Activated CD4-positive, alpha-beta T cell treated with anti-CD3 and anti-CD28 coated beads, Interleukin-2, amount 10 ng/mL, durations not matched to agents 7 days and 5 days (primary cell): ENCODE measurements at regions not wholly inside any gene's neighbourhood (a gene's known extent, or its start where the extent isn't known, plus 50 kb on each side); places are given as distances from the start of the nearest gene placed in this dataset.

Experiments used
- CTCF ChIA-PET: fragments of 350-600 bp; sonication (Branson Sonifier 250); formaldehyde crosslinking; loops from one replicate; lab custom pipeline; 2021; ENCODE audit warnings: antibody characterized with exemption; lab: Charles Lee
- POLR2A ChIA-PET: fragments of 350-600 bp; sonication (Branson Sonifier 250); formaldehyde crosslinking; loops from one replicate; lab custom pipeline; 2021; ENCODE audit warnings: antibody characterized with exemption; lab: Charles Lee
- DNase-seq: peaks from one replicate; pipeline ENCODE4 v3.0.0-alpha.2; 2020
- H3K27ac Mint-ChIP-seq: one replicate; pipeline ENCODE4 v1.8.0; 2021; ENCODE audit warnings: mild to moderate bottlenecking, moderate library complexity, mixed read lengths
- H3K27me3 Mint-ChIP-seq: one replicate; pipeline ENCODE4 v1.8.0; 2021; ENCODE audit warnings: mixed read lengths
- H3K36me3 Mint-ChIP-seq: one replicate; pipeline ENCODE4 v1.8.0; 2021; ENCODE audit warnings: low read depth, mixed read lengths
- H3K4me1 Mint-ChIP-seq: one replicate; pipeline ENCODE4 v1.8.0; 2021; ENCODE audit warnings: mixed read lengths
- H3K4me3 Mint-ChIP-seq: one replicate; pipeline ENCODE4 v1.8.0; 2021; ENCODE audit warnings: mild to moderate bottlenecking, moderate library complexity, mixed read lengths
- H3K9me3 Mint-ChIP-seq: one replicate; pipeline ENCODE4 v1.8.0; 2021; ENCODE audit warnings: mixed read lengths

DNA sequence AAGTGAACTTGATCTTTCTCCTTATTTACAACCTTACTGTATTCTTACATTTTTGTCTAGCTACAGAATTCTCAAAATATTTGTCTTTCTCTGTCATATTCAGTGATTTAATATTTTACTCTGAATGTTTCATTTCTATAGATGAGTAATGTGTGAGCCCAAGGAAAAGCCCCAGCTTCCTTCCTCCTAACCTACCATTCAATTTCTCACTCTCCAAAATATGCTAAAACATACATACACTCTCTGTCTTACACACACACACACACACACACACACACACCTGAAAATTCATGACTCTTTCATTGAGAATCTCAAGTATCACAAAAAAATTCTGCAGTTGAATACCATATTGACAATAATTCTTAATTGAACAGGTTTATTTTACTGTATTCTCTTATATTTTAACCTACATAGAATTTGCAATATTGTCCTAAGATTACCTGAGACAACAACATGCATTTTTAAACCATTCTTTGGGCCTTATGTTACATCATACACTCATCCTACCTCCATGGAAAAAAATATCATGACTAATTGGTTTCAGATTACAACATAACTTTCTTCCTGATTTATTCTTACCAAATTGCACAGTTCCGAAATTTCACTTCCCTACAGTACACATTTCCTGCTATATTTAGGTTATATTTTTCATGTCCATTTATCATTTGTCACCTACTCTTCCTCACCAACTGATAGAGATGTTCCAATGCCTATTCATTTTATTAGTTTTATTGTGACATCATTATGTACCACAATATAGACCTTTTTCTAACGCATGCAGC, 1965.6 kb upstream of the PCDH20 start:
- H3K27ac Mint-ChIP-seq = no peak overlapping the region
- POLR2A ChIA-PET = no interaction called here
- H3K4me3 Mint-ChIP-seq = no peak overlapping the region
- H3K9me3 Mint-ChIP-seq = peaks cover 6% of the 10 kb centered on the region
- CTCF ChIA-PET = no interaction called here
- no peaks in the 10 kb centered on the region for H3K4me1 Mint-ChIP-seq
- no peak for DNase-seq
- H3K36me3 Mint-ChIP-seq = no peaks in the 10 kb centered on the region
- no peaks in the 10 kb centered on the region for H3K27me3 Mint-ChIP-seq

DNA sequence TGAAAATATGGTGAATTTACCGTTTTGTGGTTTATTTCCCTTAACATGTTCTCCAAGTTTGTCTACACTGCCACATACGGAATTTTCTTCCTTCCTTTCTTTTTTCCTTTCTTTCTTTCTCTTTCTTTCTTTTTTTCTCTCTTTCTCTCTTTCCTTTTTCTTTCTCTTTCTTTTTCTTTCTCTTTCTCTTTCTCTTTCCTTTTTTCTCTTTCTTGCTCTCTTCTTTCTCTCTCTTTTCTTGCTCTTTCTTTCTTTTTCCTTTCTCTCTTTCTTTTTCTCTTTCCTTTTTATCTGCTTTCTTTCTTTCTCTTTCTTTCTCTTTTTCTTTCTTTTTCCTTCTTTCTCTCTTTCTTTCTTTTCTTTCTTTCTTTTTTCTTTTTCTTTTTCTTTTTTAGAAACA, 1962.3 kb upstream of the PCDH20 start:
- ChIA-PET POLR2A (interaction anchor here (0.6 kb wide), 1 partner anchor 528 kb away, joined by 8 read pairs; no protein-coding TSS in a partner anchor), CTCF (no interaction called here)
- H3K27ac Mint-ChIP-seq = no peak overlapping the region
- DNase-seq = no peak
- no peak overlapping the region for H3K4me3 Mint-ChIP-seq
- H3K4me1 Mint-ChIP-seq = no peaks in the 10 kb centered on the region
- peaks cover 10% of the 10 kb centered on the region for H3K9me3 Mint-ChIP-seq
- H3K27me3 Mint-ChIP-seq = no peaks in the 10 kb centered on the region
- no peaks in the 10 kb centered on the region for H3K36me3 Mint-ChIP-seq

DNA sequence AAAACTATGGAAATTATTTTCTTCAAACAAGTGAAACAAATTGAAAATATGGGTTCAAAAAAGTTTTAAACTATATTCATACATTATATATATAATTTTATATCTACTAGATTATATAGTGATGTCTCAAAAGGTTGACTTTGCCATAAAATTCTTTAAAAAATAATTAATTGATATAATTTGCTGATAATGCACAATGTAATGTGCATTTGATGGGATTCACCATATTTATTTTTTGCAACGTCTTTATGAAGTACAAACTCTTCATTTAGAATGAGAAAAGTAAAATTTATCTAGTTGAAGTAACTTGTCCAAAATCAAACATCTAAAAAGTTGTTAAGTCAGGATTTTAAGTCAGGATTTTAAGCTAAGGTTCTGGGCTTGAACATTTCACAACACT, 1954.5 kb upstream of the PCDH20 start:
- Mint-ChIP-seq H3K27ac (no peak overlapping the region), H3K27me3 (no peaks in the 10 kb centered on the region), H3K9me3 (peaks cover 7% of the 10 kb centered on the region), H3K4me3 (no peak overlapping the region), H3K36me3 (no peaks in the 10 kb centered on the region), H3K4me1 (no peaks in the 10 kb centered on the region)
- ChIA-PET POLR2A (interaction anchor here (0.6 kb wide), 1 partner anchor 620 kb away, joined by 6 read pairs; no protein-coding TSS in a partner anchor), CTCF (no interaction called here)
- no peak for DNase-seq

DNA sequence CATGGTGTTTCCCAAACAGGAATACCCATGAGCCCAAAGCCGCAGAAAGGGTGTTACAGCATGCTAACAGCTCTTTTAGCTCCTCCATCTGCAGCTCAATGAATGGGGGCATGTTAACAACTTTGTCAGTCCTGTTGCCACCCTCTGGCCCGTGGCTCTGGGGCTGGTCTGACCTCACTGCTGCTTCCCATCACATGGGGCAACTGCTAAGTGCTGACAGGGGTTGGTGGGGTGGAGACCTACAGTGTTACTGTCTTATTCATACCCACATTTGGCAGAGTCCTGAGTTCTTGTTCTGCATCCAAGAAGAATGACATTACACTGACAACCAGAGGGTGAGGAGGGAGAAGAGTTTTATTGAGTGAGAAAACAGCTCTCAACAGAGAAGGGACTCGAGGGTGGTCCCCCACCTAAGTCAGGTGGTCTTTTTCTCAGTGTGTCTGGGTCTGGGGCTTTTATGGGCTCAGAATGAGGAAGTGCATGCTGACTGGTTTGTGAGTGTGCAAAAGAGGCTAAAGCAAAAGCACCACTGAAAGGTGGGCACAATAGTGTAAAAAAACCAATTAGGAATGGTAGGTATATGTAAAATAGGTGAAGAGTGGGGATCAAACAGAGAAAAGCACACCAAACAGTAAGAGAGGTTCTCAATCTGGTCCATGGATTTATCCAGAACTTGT, 1952.0 kb upstream of the PCDH20 start:
- no peak overlapping the region for H3K4me3 Mint-ChIP-seq
- CTCF ChIA-PET = no interaction called here

DNA sequence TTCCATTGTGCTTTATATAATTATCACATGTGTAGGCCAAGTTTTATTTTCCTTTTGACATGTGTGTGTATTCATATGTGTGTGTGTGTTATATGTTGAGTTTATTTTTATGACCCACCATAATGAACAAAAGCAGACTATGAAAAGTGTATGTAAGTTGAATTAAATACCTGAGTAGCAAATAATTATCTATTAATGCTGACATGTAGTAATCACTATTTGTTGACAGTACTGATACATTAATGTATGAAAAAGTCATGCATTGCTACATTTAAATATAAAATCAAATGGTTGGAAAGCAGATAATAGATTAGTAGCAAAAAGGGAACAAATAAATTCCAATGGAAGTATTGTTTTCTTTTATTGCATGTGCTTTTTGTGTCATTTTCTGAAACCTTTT, 1948.5 kb upstream of the PCDH20 start:
- Mint-ChIP-seq H3K4me1 (no peaks in the 10 kb centered on the region), H3K36me3 (no peaks in the 10 kb centered on the region), H3K27ac (no peak overlapping the region), H3K27me3 (no peaks in the 10 kb centered on the region), H3K9me3 (peaks cover 4% of the 10 kb centered on the region), H3K4me3 (no peak overlapping the region)
- CTCF ChIA-PET = no interaction called here
- POLR2A ChIA-PET = no interaction called here
- no peak for DNase-seq

More for the DNA sequence above, 1952.0 kb upstream of the PCDH20 start:
- POLR2A ChIA-PET = no interaction called here
- peaks cover 4% of the 10 kb centered on the region for H3K9me3 Mint-ChIP-seq
- no peaks in the 10 kb centered on the region for H3K27me3 Mint-ChIP-seq
- H3K4me1 Mint-ChIP-seq = no peaks in the 10 kb centered on the region
- no peaks in the 10 kb centered on the region for H3K36me3 Mint-ChIP-seq
- H3K27ac Mint-ChIP-seq = no peak overlapping the region
- no peak for DNase-seq

- Mint-ChIP-seq H3K4me3 (no peak overlapping the region), H3K9me3 (peaks cover 8% of the 10 kb centered on the region), H3K27me3 (no peaks in the 10 kb centered on the region), H3K4me1 (no peaks in the 10 kb centered on the region), H3K36me3 (no peaks in the 10 kb centered on the region), H3K27ac (no peak overlapping the region)
- ChIA-PET CTCF (no interaction called here), POLR2A (no interaction called here)
- no peak for DNase-seq
Observed at GRCh38 chr13:63351533-63351932, 1935.9 kb upstream of the PCDH20 start.

DNA sequence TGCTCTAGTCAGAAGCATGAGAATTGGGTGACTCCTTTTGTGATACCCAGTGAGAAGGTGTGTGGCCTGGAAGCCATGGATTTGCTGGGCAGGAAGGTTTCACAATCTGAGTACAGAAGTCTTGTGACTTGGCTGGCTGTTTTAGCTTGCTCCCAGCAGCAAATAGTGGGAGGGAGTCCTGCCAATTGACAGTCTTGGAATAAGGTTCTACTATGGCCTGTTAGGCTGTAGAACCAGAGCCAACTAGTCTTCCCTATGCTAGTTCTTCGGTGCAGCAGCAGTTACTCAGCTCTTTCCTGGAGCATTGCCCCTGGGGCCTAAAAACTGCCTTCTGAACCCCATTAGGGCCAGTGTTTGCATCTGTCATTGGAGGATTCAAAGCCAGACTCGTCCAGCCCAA, 1935.4 kb upstream of the PCDH20 start:
- Mint-ChIP-seq H3K4me1 (no peaks in the 10 kb centered on the region), H3K36me3 (no peaks in the 10 kb centered on the region), H3K9me3 (peaks cover 8% of the 10 kb centered on the region), H3K27ac (no peak overlapping the region), H3K27me3 (no peaks in the 10 kb centered on the region), H3K4me3 (no peak overlapping the region)
- POLR2A ChIA-PET = no interaction called here
- DNase-seq = no peak
- CTCF ChIA-PET = no interaction called here

DNA sequence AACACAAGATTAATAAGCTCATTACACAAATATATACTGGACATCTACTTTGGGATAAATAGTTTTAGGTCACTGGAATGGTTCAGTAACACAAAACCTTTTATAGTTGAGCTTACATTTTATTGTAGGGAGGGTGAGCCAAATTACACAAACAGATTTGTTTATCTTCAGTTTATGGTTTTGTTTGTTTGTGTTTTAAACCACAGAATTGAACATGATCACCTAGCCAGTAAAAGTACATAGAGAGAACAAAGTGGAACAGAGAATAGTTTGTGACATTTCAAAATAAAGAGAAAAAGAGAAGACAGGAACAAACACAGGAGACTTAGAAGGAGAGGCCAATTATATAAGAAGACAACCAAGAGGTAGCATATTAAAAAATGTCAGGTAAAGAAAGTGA, 1930.2 kb upstream of the PCDH20 start:
- H3K27me3 Mint-ChIP-seq = no peaks in the 10 kb centered on the region
- ChIA-PET CTCF (no interaction called here), POLR2A (no interaction called here)
- no peaks in the 10 kb centered on the region for H3K36me3 Mint-ChIP-seq
- H3K9me3 Mint-ChIP-seq = peaks cover 6% of the 10 kb centered on the region
- H3K27ac Mint-ChIP-seq = no peak overlapping the region
- no peak overlapping the region for H3K4me3 Mint-ChIP-seq
- DNase-seq = no peak
- H3K4me1 Mint-ChIP-seq = no peaks in the 10 kb centered on the region

DNA sequence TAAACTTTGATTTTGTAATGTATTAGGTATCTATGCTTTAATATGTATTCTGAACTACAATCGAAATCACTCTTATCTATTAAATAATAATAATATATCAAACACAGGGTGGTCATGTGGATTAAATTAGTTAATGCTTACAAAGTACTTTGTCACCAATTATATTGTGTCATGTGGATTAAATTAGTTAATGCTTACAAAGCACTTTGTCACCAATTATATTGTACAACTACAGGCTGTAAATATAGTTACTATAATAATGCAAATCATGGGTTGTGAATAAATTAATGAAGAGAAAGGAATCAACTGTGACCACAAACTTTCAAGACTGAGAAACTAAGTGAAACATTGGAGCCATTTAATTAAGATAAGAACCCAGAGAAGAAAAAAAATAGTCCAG, 1929.1 kb upstream of the PCDH20 start:
- H3K4me3 Mint-ChIP-seq = no peak overlapping the region
- POLR2A ChIA-PET = no interaction called here

DNA sequence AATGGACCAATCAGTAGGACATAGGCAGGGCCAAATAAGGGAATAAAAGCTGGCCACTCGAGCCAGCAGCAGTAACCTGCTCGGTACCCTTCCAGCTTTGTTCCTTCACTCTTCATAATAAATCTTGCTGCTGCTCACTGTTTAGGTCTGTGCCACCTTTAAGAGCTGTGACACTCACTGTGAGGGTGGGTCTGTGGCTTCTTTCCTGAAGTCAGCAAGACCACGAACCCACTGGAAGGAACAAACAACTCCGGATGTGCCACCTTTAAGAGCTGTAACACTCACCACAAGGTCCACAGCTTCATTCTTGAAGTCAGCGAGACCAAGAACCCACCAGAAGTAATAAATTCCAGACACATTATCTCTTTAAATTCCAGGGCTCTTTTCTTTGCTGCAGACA, 1922.3 kb upstream of the PCDH20 start:
- H3K9me3 Mint-ChIP-seq = peaks cover 16% of the 10 kb centered on the region
- ChIA-PET POLR2A (no interaction called here), CTCF (no interaction called here)
- H3K36me3 Mint-ChIP-seq = no peaks in the 10 kb centered on the region
- no peak for DNase-seq
- H3K27ac Mint-ChIP-seq = no peak overlapping the region
- H3K27me3 Mint-ChIP-seq = no peaks in the 10 kb centered on the region
- H3K4me3 Mint-ChIP-seq = no peak overlapping the region
- H3K4me1 Mint-ChIP-seq = no peaks in the 10 kb centered on the region

More for the DNA sequence above, 1929.1 kb upstream of the PCDH20 start:
- no peaks in the 10 kb centered on the region for H3K4me1 Mint-ChIP-seq
- peaks cover 6% of the 10 kb centered on the region for H3K9me3 Mint-ChIP-seq
- H3K36me3 Mint-ChIP-seq = no peaks in the 10 kb centered on the region
- CTCF ChIA-PET = no interaction called here
- H3K27ac Mint-ChIP-seq = no peak overlapping the region
- no peaks in the 10 kb centered on the region for H3K27me3 Mint-ChIP-seq
- no peak for DNase-seq

DNA sequence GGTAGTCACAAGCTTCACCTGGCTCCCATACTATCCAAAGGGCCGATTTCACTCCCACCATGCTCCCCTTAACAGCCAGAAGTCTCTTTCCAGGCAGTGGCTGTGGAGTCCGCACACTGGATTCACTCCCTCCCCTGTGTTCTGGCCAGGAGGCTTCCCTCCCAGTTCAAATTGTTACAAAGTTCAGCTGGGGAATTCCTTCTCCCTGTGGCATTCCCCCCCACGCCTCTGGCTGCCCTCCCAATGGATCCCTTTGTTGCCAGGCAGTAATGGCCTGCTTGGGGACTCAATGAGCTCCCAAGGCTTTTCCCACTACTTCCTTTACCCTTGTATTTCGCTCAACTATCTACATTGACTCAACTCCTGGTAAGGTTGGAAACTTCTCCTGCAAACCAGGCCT, 1921.4 kb upstream of the PCDH20 start:
- ChIA-PET POLR2A (no interaction called here), CTCF (no interaction called here)
- no peaks in the 10 kb centered on the region for H3K27me3 Mint-ChIP-seq
- H3K27ac Mint-ChIP-seq = no peak overlapping the region
- H3K4me3 Mint-ChIP-seq = no peak overlapping the region
- DNase-seq = no peak
- H3K9me3 Mint-ChIP-seq = peaks cover 16% of the 10 kb centered on the region
- H3K36me3 Mint-ChIP-seq = no peaks in the 10 kb centered on the region
- no peaks in the 10 kb centered on the region for H3K4me1 Mint-ChIP-seq

GRCh38 chr13:63336549-63336948, 1920.9 kb upstream of the PCDH20 start:
- Mint-ChIP-seq H3K9me3 (peaks cover 16% of the 10 kb centered on the region), H3K4me3 (no peak overlapping the region), H3K27me3 (no peaks in the 10 kb centered on the region), H3K27ac (no peak overlapping the region), H3K4me1 (no peaks in the 10 kb centered on the region), H3K36me3 (no peaks in the 10 kb centered on the region)
- ChIA-PET CTCF (no interaction called here), POLR2A (no interaction called here)
- no peak for DNase-seq

DNA sequence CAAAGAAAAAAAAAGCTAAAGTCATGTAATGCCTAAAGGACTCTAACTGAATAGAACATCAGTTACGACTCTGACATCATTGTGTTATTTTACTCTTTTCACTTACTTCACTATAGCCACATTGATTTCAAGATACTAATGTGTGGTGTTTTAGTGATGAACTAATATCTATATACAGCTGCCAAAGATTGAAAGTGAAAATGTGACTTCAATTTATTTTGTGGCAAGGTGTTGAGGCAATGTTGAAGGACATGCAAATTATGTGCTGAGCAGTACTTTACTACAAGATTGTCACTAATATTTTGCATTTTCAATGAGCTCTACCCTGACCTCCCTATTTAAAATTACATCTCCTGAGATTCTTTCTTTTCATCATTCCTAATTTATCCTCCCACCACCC, 1911.9 kb upstream of the PCDH20 start:
- no peak for DNase-seq
- H3K4me1 Mint-ChIP-seq = no peaks in the 10 kb centered on the region
- POLR2A ChIA-PET = no interaction called here
- H3K9me3 Mint-ChIP-seq = peaks cover 4% of the 10 kb centered on the region
- no peaks in the 10 kb centered on the region for H3K27me3 Mint-ChIP-seq
- H3K4me3 Mint-ChIP-seq = no peak overlapping the region
- CTCF ChIA-PET = no interaction called here
- no peaks in the 10 kb centered on the region for H3K36me3 Mint-ChIP-seq
- H3K27ac Mint-ChIP-seq = no peak overlapping the region
